ENCODE measurements at regions not wholly inside any gene's neighbourhood (a gene's known extent, or its start where the extent isn't known, plus 50 kb on each side); places are given as distances from the start of the nearest gene placed in this dataset.
"Not testable (repeated sequence)": the region's sequence is repeated elsewhere in the genome, so short reads cannot be mapped to it uniquely, and the experiment has no call there.

DNA sequence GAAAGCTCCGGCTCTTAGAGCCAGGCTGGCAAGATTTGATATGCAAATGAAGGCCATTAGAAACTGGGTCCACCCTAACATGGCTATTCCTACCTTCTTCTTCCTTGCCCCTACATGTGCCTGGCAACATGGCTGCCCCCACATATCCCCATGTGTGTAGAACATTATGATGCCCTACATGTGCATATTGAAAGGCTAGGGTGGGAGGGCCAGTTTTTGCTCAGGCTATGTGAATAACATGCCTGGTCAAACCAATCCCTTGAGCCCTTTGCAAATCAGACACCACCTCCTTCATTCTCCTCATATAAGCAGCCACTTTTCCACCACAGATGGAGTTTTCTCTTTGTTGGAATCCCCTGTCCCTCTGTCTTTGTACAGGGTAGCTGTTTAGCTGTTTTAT is 303.4 kb downstream of the RPIA start:
- TF ChIP-seq, protein P1, sequence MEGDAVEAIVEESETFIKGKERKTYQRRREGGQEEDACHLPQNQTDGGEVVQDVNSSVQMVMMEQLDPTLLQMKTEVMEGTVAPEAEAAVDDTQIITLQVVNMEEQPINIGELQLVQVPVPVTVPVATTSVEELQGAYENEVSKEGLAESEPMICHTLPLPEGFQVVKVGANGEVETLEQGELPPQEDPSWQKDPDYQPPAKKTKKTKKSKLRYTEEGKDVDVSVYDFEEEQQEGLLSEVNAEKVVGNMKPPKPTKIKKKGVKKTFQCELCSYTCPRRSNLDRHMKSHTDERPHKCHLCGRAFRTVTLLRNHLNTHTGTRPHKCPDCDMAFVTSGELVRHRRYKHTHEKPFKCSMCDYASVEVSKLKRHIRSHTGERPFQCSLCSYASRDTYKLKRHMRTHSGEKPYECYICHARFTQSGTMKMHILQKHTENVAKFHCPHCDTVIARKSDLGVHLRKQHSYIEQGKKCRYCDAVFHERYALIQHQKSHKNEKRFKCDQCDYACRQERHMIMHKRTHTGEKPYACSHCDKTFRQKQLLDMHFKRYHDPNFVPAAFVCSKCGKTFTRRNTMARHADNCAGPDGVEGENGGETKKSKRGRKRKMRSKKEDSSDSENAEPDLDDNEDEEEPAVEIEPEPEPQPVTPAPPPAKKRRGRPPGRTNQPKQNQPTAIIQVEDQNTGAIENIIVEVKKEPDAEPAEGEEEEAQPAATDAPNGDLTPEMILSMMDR (conservative IDR thresholded peaks at IDR 0.05; ENCODE audit: low read depth, low read length) = not testable (repeated sequence)
- TF ChIP-seq EZH2 (IDR thresholded peaks at IDR 0.05; ENCODE audit: borderline replicate concordance, low read depth, low read length, poor library complexity, severe bottlenecking) = not testable (repeated sequence)

Measured in A673 (cell line).